ENCODE measurements at regions not wholly inside any gene's neighbourhood (a gene's known extent, or its start where the extent isn't known, plus 50 kb on each side); places are given as distances from the start of the nearest gene placed in this dataset.
A peak's percentile ranks its signal among the peaks of the same experiment; 100 is the strongest.
"Not testable (repeated sequence)": the region's sequence is repeated elsewhere in the genome, so short reads cannot be mapped to it uniquely, and the experiment has no call there.

DNA sequence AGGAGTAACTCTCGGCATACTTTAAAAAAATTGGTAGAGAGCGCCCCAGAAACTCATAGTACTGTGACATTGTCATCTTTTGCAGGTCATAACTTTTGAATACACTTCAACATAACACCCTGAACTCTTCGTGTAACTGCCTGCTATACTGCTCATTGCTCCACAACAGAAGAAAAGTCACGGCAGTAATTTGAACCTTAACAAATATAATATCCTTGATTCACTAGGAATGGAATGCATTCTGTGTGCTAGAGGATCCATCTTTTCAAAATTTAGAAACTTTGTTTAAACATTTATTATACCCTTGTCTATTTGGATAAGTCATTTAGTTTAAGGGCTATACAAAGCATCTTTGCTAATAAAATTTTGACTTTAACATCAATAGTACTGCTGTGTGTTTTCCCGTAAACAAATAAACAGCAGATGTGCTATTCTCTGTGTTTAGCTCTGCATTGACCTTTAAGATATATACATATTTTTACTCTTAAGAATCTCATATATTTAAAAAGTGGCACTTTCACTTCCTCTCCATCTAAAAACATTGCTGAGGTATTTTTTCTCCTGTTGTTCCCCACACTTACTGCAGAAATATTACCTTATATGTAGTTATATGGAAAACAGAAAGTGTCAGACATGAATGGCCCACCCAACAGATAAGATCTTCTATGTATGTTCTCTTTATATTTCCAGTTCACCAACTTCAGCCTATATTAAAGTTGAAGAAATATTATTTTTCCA, 217.6 kb upstream of the TMEM229A start:
- no peak for DNase-seq (ENCODE audit: low read depth)

DNA sequence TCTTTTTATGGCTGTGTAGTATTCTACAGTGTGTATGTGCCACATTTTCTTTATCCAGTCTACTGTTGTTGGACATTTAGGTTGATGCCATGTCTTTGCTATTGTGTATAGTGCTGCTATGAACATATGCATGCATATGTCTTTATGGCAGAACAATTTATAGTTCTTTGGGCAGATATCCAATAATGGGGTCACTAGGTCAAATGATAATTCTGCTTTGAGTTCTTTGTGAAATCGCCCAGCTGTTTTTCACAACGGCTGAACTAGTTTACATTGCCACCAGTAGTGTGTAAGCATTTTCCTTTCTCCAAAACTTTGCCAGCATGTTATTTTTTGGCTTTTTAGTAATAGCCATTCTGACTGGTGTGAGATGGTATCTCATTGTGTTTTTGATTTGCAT, 214.8 kb upstream of the TMEM229A start:
- DNase-seq (ENCODE audit: low read depth) = no peak

DNA sequence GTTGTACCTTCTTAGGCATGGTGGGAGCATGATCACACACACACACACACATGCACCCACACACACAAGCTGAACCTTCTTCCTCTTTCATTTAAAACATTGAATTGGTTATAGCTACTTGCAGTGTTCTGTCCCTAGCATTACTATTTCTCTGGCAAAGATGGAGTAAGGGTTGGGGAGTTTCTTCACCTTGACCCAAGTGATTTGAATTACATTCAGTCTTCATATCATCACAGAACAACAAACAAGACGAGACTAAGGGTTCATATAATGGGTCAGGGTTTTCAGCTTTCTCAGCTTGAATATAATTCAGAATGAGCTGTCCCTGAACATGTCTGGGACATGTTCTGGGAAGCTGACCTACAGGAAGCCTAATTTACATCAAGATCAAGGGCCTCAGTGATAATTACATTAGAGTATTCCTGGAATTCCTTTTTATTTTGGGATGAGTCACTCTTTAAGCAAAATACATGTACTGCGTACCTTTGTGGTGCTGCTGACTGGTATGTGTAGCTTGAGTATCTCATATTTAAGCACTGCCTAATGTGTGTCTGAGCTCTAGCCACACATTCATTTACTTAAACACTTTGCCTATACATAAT, 213.5 kb upstream of the TMEM229A start:
- peak; percentile 60 for DNase-seq (ENCODE audit: low read depth)

DNA sequence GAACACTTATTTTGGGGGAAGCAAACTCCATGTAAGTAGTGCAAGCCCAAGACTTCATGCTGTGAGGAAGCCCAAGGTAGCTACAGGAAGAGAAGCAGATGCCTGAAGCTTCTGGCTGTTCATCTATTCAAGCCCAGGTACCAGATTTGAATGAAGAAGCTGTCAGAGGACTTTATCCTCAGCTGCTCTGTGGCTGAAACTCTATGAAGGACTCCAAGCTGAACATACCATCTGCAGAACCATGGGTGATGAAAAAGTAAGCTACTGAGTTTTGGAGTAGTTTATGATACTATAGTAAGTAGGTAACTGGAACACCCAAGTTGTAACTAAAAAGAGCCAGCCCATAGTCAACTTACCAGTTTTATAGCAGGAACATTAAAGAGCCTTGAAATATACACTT, 211.6 kb upstream of the TMEM229A start:
- not testable (repeated sequence) for DNase-seq (ENCODE audit: low read depth)

DNA sequence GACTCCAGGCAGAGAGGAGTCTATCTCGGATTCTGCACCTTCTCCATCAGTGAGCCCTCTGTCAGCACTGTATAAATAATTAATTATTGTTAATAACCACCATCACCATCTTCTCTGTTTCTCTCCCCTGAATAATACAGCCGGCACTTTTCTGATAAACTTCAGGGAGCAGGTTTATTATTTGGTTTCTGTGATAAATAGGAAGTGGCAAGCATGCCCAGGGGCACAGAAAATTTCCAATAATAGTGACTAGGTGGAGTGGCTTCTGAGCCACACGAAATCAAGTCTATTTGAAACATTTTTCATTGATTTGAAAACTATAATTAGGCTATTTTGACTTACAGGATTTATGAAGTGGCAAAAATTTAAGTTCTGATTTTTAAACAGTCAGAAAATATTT, 186.8 kb upstream of the TMEM229A start:
- DNase-seq (ENCODE audit: low read depth) = no peak

DNA sequence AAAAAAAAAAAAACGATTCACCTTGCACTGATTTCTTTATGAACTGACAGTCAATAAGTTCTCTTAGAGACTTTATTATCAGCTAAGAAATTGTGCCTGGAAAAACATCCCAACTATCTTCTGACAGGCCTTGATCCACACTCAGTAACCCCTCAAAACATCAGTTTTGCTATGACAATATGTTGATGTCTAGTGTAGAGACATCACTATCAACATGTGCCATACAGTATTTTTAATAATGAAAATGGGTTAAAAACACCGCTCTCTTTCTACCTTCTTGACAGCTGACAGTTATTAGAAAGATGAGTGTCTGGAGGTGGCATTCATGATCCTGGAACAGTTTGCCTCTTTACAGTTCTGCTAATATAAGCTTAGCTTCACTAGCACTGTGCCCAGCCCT, 175.8 kb upstream of the TMEM229A start:
- DNase-seq (ENCODE audit: low read depth) = no peak

DNA sequence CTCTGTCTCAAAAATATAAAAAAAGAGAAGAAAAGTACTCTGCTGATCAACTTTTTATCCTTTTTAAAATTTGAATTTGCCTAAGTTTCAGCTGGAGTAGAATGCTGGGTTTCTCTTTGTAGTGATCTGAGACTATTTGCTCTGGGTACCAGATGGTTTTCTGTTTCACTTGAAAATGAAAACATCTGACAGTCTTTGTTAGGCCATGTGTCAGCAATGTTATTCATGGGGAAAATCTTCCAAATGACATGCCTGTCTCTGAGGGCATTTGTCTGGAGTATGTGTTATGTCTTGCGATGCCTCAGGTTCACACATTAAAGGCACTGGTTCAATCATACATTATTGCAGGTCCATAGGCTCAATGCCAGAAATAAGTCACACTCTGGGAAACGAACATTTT, 175.3 kb upstream of the TMEM229A start:
- no peak for DNase-seq (ENCODE audit: low read depth)

DNA sequence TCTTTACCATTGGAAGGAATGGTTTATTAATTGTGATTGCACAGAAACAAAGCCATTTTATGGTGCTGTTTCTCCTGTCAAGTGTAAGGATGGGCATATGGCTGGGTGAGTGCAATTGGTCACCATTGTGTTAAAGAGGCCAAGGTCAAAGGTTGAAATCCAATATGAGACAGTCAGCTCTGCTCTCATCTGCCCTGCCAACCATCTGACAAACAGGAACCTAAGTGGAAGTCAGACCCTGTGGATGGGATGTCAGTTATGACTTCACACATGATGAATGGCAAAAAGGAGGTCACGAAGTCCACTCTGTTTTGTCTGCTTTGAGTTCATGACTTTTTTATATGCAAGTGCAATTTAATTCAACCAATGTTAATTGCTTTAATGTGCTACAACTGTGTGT, 172.7 kb upstream of the TMEM229A start:
- no peak for DNase-seq (ENCODE audit: low read depth)

DNA sequence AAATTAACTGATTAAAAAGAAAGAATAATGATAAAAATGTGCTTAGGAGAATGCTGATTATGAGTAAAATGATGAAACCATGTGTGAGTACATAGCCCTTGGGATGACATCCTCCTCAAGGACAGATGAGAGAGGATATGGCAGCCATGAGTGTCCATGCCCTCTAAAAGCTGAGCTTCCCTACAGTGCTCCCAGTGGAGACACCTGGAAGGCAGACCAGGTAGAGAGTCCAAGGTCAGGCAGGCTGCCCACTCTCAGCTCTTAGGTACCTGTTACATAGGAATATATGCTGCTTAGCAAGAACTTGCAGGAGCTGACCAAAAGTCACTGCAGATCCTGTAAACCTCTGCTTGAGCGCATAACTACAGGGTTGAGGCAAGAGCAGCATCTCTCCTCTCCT, 169.7 kb upstream of the TMEM229A start:
- DNase-seq (ENCODE audit: low read depth) = no peak

DNA sequence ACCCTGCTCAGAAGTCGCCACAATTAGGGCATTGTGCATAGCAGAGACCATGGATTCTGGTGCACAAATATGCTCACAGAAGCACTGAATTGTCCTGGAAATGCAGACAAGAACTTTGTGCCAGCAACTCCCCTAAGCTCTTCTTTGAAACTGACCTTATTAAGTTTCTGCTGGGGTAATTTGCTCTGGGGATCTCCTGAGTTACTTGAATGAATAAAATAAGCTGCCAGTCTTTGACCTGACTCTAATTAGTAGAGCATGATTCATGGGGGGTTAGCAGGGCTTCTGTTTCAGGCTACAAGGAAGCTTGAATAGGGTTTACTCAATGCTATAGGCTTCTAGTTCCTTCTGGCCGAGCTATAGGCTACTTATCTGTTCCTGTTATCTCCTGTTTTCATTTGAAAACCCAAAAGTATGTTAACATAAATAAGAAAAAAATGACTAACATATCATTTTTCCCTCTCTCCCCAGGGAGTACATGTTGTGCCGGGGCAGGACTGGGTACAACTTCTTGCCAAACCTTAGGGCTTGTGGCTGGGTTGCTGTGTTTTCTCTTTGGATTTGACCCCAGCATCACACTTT, 169.0 kb upstream of the TMEM229A start:
- no peak for DNase-seq (ENCODE audit: low read depth)

DNA sequence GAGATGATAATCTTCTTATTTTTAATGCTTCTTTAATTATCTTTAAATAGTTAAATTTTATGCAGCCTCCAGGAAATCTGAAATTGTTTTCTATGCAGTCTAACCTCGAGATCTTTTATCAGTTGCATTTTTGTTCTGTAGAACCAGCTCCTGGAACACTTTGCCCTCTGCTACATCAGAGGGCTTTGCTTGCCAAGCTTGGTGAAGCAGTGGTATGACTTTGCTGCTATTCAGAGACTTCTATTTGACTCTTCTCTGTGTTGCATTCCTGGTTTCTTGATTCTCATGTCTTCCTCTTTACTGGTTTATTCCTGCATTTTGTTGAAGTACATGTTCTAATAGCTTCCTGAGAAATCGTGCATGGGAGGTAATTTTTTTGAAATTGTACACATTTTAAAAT, 163.7 kb upstream of the TMEM229A start:
- no peak for DNase-seq (ENCODE audit: low read depth)

DNA sequence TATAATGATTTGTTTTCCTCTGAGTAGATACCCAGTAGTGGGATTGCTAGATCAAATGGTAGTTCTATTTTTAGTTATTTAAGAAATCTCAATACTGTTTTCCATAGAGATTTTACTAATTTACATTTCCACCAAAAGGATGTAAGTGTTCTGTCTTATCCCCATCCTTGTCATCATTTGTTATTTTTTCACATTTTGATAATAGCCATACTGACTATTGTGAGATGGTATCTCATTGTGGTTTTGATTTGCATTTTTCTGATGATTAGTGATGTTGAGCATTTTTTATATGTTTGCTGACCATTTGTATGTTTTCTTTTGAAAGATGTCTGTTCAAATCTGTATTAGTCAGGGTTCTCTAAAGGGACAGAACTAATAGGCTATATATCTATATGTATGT, 160.0 kb upstream of the TMEM229A start:
- no peak for DNase-seq (ENCODE audit: low read depth)

DNA sequence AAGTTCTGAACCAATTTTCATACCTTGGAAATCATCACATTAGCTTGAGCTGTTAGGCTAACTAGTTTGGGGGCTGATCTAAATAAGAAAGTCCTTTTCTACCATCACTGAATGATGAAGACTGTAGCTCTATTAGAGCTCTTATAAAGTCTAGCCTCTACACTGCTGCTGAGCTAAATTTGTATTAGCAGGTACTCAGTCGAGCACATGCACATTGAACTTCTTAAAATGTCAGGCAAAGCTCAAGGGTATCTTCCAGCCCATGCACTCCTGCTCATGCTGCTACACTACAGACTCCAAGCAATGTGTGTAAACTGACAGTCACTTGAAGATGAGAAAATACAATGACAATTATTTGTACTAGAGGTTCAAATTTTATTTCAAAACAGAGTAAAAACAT, 158.8 kb upstream of the TMEM229A start:
- no peak for DNase-seq (ENCODE audit: low read depth)

DNA sequence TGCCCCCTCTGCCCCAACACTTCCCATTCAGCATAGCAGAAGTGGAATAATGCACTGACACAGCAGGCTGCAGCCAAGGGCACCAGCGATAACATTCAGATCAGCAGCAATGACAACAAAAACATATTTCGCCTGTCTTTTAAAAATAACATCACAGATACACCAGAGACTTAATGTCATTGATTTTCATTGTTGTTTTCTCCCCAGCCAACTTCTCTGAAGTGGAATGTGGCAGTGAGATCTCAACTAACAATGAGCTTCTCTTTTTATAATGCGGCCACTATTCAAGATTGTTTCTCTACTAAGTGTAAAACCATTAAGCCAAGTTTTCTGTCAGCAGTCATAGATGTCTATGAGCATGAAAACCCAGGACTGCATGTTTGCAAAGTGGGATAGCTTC, 158.2 kb upstream of the TMEM229A start:
- no peak for DNase-seq (ENCODE audit: low read depth)

DNA sequence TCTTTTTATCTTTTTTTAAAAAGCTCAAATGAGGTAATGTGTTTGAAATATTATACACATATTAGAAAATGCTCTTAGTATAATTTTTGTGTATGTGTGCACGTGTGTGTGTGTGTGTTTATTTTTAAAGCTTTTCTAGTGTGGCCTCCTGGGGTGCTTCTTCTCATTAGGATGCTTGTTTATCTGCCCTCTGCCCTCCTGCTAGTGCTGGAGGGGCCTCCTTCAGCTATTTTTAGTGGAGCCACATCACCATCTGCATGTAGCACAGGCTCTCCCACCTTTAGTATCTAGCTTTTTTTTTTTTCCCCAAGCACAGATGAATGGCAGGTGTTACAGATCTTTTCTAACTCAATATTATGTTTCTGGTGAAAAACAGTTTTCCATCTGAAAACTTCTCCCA, 155.7 kb upstream of the TMEM229A start:
- no peak for DNase-seq (ENCODE audit: low read depth)

DNA sequence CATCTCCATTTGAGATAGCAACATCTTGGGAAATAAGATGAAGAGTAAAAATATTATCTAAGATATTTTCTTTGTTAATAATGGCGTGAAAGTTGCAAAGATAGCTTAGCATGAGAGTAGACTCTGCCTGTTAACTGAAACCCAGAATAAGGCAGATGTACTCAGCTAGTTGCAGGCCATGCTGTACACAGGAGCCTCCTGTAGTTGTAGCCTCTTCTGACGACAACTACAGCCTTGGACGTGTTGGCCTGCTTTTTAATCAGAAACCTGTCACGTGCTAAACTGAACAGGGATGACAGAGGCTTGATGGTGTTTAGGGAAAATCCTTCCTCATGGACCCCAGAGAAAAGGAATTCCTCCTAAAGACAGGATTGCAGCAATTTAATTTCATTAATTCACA, 155.1 kb upstream of the TMEM229A start:
- DNase-seq (ENCODE audit: low read depth) = no peak

DNA sequence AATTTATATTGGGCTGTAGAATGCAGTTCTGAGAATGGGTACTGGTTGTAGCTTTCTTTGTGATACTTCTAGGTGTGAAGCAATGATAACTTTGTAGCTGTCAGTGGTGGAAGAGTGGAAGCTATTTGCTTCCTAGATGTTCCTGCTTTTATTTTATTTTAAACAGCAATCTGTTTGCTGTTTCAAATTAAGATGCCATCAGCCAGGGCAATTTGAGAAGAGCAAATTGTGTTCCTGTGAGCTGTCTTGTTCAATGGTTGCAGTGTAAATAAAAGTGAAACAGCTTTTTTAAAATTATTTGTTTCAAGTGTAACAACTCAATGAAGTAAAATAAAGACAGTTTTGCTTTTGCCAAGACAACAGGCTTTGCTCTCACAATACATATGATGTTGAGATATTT, 150.8 kb upstream of the TMEM229A start:
- DNase-seq (ENCODE audit: low read depth) = no peak

DNA sequence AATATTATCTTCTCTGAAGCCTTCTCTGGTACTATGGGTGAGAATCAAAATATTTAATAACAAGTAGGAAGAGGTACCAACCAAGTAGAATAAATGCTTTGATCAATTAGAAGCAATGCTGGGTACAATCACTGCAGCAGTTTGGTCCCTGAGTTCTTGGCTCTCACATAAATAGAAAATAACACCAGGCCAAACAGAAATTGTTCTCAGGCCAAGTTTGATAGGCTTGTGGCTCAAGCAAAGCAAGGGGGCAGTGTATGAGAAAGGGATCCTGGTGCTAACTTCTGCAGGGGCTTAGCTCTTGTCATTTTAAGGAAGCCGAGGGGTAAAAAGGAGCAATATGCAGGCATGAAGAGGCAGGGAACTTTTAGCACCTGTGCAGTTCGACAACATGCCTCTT, 146.8 kb upstream of the TMEM229A start:
- DNase-seq (ENCODE audit: low read depth) = no peak

DNA sequence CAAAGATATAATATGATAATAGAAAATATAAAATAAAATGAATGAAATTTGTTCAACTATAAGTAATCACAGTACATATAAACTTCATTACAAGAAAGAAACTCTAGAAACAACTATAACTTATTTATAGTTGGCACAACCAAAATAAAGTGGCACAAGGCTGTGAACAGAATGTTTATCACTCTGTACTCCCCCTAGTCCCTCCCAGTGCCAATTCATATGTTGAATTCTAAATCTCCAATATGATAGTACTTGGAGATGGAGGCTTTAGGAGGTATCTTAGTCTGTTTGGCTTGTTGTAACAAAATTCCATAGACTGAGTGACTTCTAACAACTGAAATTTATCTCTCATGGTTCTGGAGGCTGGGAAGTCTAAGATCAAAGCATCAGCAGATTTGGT, 145.0 kb upstream of the TMEM229A start:
- DNase-seq (ENCODE audit: low read depth) = no peak

DNA sequence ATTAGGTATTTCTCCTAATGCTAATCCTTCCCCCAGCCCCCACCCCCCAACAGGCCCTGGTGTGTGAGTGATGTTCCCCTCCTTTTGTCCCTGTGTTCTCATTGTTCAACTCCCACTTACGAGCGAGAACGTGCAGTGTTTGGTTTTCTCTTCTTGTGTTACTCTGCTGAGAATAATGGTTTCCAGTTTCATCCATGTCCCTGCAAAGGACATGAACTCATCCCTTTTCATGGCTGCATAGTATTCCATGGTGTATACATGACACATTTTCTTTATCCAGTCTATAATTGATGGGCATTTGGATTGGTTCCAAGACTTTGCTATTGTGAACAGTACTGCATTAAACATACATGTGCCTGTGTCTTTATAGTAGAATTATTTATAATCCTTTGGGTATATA, 138.9 kb upstream of the TMEM229A start:
- not testable (repeated sequence) for DNase-seq (ENCODE audit: low read depth)

DNA sequence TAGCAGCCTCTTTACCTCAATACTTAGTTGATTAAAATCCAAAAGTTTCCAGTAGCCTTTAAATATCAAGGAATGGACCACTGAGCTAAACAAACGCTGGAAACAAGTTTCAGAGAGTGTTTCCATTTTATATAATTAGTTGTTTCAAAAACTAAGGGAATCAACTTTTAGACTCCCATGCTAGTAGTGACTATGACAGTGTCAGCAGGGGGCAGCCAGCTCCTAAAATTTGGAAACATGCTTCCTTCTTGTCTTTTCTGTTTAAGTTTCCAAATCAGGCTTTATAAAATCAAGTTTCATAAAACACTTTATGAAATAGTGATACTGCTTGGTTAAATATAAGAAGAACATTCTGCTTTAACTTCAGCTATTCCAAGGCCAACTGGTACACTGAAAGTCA, 138.2 kb upstream of the TMEM229A start:
- DNase-seq (ENCODE audit: low read depth) = no peak

DNA sequence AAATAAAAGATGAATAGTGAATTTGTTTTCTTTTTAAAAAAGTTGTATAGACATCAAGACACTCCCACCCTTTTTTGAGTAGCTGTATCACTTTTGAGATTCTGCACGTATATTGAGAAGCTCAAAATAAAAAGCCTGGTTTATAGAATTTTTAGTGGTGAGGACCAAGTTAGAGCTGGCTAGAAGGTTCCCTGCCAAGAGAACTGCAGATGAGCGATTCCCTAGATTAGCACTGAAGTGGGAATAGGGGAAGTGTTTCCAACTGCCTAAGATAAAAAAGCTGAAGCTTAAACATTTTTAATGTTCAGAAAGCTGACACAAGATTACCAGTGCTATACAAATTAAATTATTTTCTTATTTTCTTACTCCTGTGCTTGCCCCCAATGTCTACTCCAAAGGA, 135.7 kb upstream of the TMEM229A start:
- DNase-seq (ENCODE audit: low read depth) = no peak

DNA sequence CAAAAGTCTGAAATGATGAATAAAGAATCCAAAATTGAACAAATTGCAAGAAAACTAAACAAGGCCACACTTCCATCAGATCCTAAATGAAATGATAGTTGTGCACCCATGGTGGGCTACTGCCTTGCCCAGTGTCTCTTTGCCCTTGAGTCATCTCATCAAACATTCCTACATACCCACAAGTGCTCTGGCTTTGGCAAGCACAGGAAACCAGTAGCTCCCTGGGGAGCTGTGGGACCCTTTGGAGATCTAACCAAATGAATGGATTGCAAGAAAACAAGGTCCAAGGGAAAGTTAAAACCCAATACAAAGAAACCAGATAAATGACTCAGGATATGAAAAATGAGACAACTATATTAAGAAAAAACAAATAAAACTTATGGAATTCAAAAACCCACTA, 129.8 kb upstream of the TMEM229A start:
- peak; percentile 80 for DNase-seq (ENCODE audit: low read depth)
